CD4-positive, alpha-beta T cell treated with Interleukin-15 for 4 hours (primary cell): ENCODE measurements at regions not wholly inside any gene's neighbourhood (a gene's known extent, or its start where the extent isn't known, plus 50 kb on each side); places are given as distances from the start of the nearest gene placed in this dataset.

Source experiments
- DNase-seq: peaks from one replicate; pipeline ENCODE4 v3.0.0-alpha.2; 2020; ENCODE audit warnings: low spot score

- DNase-seq, result no peak
These were observed 100.2 kb downstream of the GGTLC2 start for GRCh38 chr22:22744412-22745224.

- peak; percentile 54 for DNase-seq
These were observed 101.0 kb downstream of the GGTLC2 start for GRCh38 chr22:22745225-22746060.

DNA sequence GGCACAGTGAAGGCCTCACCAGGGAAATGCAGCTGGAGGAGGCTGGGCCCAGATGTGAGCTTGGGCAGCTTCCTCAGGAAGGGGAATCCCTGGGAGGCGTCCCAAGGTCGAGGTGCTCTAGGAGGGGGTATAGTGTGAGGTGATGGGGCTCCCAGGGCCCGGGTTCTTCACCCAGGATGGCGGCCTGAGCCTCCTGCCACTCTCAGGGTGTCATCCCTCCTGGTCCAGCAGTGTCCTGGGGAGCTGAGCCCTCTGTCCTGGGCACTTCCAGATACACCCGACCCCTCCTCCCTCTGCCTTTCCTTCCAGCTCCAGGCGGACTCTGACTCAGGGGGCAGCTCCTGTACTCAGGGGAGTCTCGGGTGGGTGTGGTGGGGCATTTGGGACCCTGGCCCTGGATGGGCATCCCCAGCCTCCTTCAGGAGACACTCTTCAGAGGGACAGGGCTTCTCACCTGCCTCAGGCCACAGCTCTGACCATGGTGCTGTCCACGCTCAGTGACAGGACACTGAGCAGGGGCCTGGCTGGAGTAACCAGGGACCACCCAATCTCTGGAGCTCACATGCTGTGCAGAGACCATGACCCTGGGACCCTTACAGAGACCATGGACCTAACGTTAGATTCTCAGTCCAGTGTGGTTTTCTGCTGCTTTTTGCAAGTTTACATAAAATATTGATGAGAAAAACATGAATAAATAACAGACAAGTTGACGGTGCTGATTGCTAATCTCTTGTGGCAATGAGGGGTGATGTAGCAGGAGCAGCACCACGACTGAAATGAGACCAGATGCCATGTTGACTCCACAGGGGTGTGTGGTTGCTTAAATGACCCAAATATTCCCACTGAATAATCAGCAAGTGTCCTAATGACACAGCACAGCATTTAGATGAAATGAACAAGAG lies 101.9 kb downstream of the GGTLC2 start:
- no peak for DNase-seq

GRCh38 chr22:22746963-22747933 lies 102.8 kb downstream of the GGTLC2 start:
- no peak for DNase-seq

GRCh38 chr22:22748297-22748743 lies 103.9 kb downstream of the GGTLC2 start:
- DNase-seq, result peak; percentile 53

DNA sequence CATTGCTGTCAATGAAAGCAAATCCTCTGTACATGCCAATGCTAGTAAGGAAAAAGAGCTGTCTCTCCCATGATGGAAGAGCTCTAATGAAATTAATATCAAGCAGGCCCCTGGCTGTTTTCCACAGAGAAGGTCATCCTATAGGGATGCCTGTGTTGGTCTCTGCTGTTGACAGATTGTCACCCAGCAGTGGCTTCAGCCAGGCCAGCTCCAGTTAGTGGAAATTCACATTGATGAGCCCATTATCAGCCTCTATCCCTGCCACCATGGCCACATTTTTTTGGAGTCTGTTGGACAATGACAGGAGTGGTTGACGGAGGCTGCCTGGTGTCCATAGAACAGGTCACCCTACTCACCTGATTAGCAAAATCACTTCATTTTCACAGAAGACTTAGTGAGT lies 104.3 kb downstream of the GGTLC2 start:
- no peak for DNase-seq

- no peak for DNase-seq
These were observed 104.8 kb downstream of the GGTLC2 start for GRCh38 chr22:22749167-22749758.

DNA sequence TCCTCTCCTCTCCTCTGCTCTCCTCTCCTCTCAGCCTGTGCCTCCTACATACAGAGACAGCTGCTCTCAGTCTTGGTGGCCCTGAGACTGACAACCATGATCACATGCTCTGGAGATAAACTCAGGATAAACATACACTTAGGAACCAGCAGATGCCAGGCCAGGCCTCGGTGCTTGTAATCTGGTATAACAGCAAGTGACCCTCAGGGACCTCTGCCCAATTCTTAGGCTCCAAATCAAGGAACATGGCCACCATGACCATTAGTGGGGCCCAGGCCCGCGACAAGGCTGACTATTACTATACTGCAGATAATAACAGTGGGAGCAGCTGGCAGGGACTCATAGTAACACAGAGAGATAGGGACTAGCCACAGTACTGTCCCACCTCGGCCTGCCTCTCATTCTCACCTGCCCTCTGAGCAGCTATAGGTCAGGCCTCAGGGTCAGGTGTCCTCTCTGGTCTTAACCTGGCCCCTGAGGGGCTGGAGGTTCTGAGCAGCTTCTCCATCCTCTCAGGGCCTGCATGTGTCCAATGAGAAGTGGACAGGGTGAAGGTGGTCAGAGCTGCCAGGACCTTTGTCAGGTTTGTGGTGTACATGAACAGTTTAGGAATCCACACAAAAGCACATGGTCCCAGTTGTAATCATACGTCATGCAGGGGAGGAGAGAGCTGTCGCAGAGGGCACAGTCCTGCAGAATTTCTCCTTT lies 106.1 kb downstream of the GGTLC2 start:
- DNase-seq, result no peak

- DNase-seq, result no peak
These were observed 106.7 kb downstream of the GGTLC2 start for GRCh38 chr22:22751043-22751603.

DNA sequence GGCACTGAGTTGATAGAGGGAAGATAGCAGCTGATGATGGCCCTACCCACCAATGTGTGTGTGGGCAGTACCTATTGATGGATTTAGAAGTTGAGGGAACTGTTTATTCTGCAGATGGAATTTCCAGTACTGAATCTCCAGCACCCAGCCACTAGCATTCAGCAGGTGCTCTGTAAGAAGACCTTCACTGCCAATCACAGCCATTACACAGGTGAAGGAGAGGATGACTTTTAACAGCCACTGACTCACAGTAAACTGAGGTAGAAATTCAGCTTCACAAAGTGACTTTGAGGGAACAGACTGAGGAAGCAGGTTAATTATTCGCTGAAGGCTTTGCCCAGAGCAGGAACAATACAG lies 107.8 kb downstream of the GGTLC2 start:
- DNase-seq, result no peak

DNA sequence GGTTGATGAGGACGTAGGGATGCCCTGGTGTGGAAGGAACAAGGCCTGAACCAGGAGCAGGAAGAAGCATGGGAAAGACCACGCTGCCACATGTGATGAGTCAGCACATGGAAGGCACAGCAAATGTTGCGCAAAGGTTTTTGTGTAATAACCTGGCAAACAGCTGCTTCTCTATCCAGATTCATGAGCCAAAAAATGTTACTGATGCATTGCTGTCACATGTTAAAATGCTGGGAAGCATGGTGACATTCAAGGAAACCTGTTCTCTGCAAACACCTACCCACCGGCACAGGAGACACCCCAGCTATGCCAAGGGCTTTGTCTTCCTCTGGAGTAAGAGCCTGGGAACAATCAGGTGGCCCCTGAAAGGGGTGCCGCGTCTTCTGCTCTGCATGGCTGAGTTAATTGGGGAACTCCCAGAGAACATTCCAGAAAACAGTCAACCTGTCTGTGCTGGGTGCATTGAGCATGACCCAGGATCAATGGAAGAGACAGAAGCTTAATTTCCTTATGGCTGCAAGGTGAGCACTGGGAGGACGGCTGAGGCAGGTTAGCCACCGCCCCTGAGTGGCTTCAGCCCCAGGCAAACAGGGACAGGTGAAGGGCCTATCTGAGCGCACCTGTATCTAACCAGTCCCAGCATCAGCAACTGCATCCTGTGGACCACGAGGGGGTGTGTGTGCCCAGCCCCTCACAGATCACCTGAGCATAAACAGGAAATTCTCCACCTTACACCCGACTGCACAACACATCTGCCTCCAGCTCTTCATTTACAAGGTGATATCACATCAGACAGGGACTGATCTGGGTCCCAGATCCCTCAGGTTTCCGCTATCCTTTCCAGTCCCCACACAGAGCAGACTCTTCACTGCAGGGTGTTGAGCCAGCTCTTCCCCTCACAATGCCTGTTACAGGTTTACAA lies 108.4 kb downstream of the GGTLC2 start:
- DNase-seq, result peak; percentile 45

DNA sequence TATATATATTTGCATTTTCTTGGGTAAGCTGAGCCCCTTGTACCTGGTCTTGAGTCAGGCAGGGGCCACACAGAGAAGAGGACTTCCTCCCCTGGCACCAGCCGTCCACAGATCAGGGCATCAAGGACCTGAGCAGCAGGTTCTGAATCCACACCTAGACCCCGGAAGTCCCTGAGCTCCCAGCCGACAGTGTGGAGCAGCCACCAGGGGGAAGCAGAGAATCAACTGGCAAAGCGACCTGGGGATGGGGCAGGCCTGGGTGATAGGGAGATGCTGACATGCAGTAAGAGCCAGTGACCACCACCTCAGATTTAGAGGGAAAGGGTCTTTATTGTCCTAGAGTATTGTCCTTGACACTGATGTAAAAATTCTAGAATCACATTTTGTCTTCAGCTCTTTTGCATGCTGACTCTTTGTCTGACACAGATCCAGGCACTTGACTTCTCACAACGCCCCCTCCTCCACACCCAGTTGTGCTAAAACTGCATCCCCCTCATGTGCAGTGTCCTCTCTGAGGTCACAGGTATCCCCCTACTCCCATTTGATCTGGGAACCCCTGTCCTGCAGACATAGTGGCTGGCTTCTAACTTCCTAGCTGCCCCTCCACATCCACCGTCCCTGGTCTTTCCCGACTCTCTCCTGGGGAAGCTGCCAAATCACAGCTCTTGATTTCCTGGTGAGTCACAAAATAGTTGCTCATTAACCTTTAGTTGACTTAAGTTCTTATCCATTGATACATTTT lies 109.3 kb downstream of the GGTLC2 start:
- peak; percentile 85 for DNase-seq

DNA sequence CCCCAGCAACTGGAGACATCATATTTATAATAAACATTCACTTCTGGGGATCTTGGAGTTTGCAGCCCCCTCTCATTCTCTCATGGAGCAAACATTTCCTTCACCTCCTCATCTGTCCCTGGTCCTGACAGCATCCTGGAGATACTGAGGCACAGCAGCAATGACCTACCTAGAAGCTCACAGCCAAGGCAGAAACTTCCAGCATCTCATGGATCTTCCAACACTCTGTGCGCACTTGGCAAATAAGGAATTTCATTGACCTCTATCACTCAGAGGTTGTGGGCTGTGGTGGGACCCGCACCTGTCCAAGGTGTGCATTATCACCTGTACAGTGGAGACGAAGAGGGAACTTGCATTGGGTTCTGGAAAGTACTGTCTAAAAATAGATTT lies 109.8 kb downstream of the GGTLC2 start:
- no peak for DNase-seq

- DNase-seq, result no peak
These were observed 110.8 kb downstream of the GGTLC2 start for GRCh38 chr22:22754961-22755777.

DNA sequence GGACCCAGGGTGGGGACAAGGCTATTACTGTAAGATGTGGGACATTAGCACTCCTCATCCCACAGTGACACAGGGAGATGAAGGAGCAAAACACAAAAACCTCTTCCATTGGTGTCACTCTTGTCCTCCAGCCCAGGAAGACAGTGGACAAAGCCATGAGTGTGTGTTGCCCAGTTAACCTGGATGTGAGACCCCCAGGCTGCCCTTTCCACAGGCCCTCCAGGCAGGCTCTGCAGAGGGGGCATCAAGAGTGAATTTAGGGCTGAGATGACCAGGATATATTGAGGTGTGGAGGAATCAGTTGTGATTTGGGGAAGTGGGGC lies 111.3 kb downstream of the GGTLC2 start:
- no peak for DNase-seq

GRCh38 chr22:22756109-22756508 lies 111.7 kb downstream of the GGTLC2 start:
- DNase-seq, result no peak
